ENCODE measurements at regions not wholly inside any gene's neighbourhood (a gene's known extent, or its start where the extent isn't known, plus 50 kb on each side); places are given as distances from the start of the nearest gene placed in this dataset.

GRCh38 chr18:67735506-67735905 is 219.0 kb upstream of the DSEL start:
- Mint-ChIP-seq H3K4me1 (ENCODE audit: low read depth) (no peaks in the 10 kb centered on the region), H3K36me3 (ENCODE audit: insufficient read depth) (no peaks in the 10 kb centered on the region), H3K27ac (no peak overlapping the region), H3K9me3 (ENCODE audit: low read depth) (no peaks in the 10 kb centered on the region), H3K4me3 (ENCODE audit: low read depth) (no peak overlapping the region), H3K27me3 (no peaks in the 10 kb centered on the region)
- no peak for TF ChIP-seq CTCF (IDR thresholded peaks at IDR 0.05; ENCODE audit: unreplicated experiment)
- no peak for DNase-seq (ENCODE audit: low spot score, unreplicated experiment)

- no peak for DNase-seq (ENCODE audit: low spot score, unreplicated experiment)
- Mint-ChIP-seq H3K27ac (no peak overlapping the region), H3K9me3 (ENCODE audit: low read depth) (no peaks in the 10 kb centered on the region), H3K4me1 (ENCODE audit: low read depth) (no peaks in the 10 kb centered on the region), H3K27me3 (no peaks in the 10 kb centered on the region), H3K36me3 (ENCODE audit: insufficient read depth) (no peaks in the 10 kb centered on the region), H3K4me3 (ENCODE audit: low read depth) (no peak overlapping the region)
- no peak for TF ChIP-seq CTCF (IDR thresholded peaks at IDR 0.05; ENCODE audit: unreplicated experiment)
These were observed 216.6 kb upstream of the DSEL start for GRCh38 chr18:67733088-67733487.

- no peak overlapping the region for H3K27ac Mint-ChIP-seq
- TF ChIP-seq CTCF (IDR thresholded peaks at IDR 0.05; ENCODE audit: unreplicated experiment) = no peak
- no peaks in the 10 kb centered on the region for H3K9me3 Mint-ChIP-seq (ENCODE audit: low read depth)
- H3K27me3 Mint-ChIP-seq = no peaks in the 10 kb centered on the region
- H3K4me3 Mint-ChIP-seq (ENCODE audit: low read depth) = no peak overlapping the region
- H3K36me3 Mint-ChIP-seq (ENCODE audit: insufficient read depth) = no peaks in the 10 kb centered on the region
- no peaks in the 10 kb centered on the region for H3K4me1 Mint-ChIP-seq (ENCODE audit: low read depth)
- DNase-seq (ENCODE audit: low spot score, unreplicated experiment) = no peak
These were observed 215.3 kb upstream of the DSEL start for GRCh38 chr18:67731851-67732250.

- H3K27me3 Mint-ChIP-seq = no peaks in the 10 kb centered on the region
- H3K27ac Mint-ChIP-seq = no peak overlapping the region
- no peak overlapping the region for H3K4me3 Mint-ChIP-seq (ENCODE audit: low read depth)
- no peaks in the 10 kb centered on the region for H3K9me3 Mint-ChIP-seq (ENCODE audit: low read depth)
- no peak for TF ChIP-seq CTCF (IDR thresholded peaks at IDR 0.05; ENCODE audit: unreplicated experiment)
- H3K36me3 Mint-ChIP-seq (ENCODE audit: insufficient read depth) = no peaks in the 10 kb centered on the region
- H3K4me1 Mint-ChIP-seq (ENCODE audit: low read depth) = no peaks in the 10 kb centered on the region
- no peak for DNase-seq (ENCODE audit: low spot score, unreplicated experiment)
These were observed 214.4 kb upstream of the DSEL start for GRCh38 chr18:67730886-67731285.

GRCh38 chr18:67728364-67728763 is 211.8 kb upstream of the DSEL start:
- DNase-seq (ENCODE audit: low spot score, unreplicated experiment) = no peak
- TF ChIP-seq CTCF (IDR thresholded peaks at IDR 0.05; ENCODE audit: unreplicated experiment) = no peak
- H3K4me3 Mint-ChIP-seq (ENCODE audit: low read depth) = no peak overlapping the region
- peaks cover 5% of the 10 kb centered on the region for H3K9me3 Mint-ChIP-seq (ENCODE audit: low read depth)
- H3K27ac Mint-ChIP-seq = no peak overlapping the region
- H3K36me3 Mint-ChIP-seq (ENCODE audit: insufficient read depth) = no peaks in the 10 kb centered on the region
- no peaks in the 10 kb centered on the region for H3K4me1 Mint-ChIP-seq (ENCODE audit: low read depth)
- H3K27me3 Mint-ChIP-seq = no peaks in the 10 kb centered on the region

Data from progenitor cell of endocrine pancreas (in vitro differentiated cells).